ENCODE measurements at regions not wholly inside any gene's neighbourhood (a gene's known extent, or its start where the extent isn't known, plus 50 kb on each side); places are given as distances from the start of the nearest gene placed in this dataset.

DNA sequence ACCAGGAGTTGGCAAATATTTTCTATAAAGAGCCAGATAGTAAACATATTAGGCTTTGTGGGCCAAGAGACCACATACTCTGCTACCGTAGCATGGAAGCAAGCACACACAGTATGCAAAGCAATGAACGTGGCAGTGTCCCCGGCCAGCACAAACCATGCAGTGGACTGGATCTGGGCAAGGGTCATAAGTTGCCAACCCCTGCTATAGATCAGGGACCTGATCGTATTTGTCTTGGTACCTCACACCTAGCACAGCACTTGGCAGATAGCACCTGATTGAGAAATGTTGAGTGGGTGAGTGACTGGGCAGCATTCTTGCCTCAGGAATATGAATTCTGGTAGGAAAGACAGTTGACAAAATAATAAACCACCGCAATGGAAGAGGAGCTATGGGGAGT is 331.9 kb downstream of the FGFR2 start:
- no peaks in the 10 kb centered on the region for H3K4me1 Mint-ChIP-seq (ENCODE audit: unreplicated experiment)
- DNase-seq (ENCODE audit: extremely low spot score, unreplicated experiment) = no peak
- H3K4me3 Mint-ChIP-seq (ENCODE audit: unreplicated experiment) = no peak overlapping the region
- peaks cover 13% of the 10 kb centered on the region for H3K27me3 Mint-ChIP-seq (ENCODE audit: unreplicated experiment)
- no peak overlapping the region for H3K27ac Mint-ChIP-seq (ENCODE audit: unreplicated experiment)
- TF ChIP-seq, protein P1, sequence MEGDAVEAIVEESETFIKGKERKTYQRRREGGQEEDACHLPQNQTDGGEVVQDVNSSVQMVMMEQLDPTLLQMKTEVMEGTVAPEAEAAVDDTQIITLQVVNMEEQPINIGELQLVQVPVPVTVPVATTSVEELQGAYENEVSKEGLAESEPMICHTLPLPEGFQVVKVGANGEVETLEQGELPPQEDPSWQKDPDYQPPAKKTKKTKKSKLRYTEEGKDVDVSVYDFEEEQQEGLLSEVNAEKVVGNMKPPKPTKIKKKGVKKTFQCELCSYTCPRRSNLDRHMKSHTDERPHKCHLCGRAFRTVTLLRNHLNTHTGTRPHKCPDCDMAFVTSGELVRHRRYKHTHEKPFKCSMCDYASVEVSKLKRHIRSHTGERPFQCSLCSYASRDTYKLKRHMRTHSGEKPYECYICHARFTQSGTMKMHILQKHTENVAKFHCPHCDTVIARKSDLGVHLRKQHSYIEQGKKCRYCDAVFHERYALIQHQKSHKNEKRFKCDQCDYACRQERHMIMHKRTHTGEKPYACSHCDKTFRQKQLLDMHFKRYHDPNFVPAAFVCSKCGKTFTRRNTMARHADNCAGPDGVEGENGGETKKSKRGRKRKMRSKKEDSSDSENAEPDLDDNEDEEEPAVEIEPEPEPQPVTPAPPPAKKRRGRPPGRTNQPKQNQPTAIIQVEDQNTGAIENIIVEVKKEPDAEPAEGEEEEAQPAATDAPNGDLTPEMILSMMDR (IDR thresholded peaks at IDR 0.05) = no peak
- no peaks in the 10 kb centered on the region for H3K9me3 Mint-ChIP-seq (ENCODE audit: unreplicated experiment)
- H3K36me3 Mint-ChIP-seq (ENCODE audit: unreplicated experiment) = no peaks in the 10 kb centered on the region

DNA sequence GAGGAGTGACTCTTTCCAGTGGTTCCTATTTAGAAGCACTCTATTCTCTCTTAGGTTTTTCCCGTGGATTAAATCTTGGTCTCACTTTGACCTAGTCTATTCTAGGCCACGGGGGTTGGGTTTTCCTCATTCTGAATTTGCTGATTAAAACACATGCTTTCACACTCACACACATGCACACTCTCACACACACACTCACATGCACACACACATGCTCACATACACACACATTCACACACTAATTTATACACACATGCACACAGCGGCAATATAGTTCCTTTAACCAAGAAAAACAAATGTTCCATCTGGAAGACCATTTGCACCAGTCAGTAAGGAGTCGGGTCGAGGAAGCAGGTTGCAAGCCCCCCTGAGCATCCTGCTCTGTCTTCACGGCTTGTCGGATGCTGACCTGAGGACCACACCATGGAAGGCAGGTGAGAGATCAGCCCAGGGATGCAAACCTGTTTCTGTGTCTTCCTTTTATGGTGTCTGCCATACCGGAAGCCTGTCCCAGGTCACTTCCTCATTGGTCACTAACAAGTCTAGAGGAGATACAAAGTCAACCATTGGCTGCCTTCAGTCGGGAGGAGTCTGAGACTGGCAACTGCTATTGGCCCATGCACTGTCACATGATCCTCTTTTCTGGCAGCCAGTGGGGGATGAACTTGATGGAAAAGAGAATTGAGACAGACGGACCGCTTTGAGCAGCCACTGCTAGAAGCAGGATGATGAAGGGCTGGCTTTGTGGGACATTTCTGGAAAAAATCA is 330.8 kb downstream of the FGFR2 start:
- H3K27me3 Mint-ChIP-seq (ENCODE audit: unreplicated experiment) = peaks cover 13% of the 10 kb centered on the region
- H3K27ac Mint-ChIP-seq (ENCODE audit: unreplicated experiment) = no peak overlapping the region
- H3K36me3 Mint-ChIP-seq (ENCODE audit: unreplicated experiment) = no peaks in the 10 kb centered on the region
- no peaks in the 10 kb centered on the region for H3K4me1 Mint-ChIP-seq (ENCODE audit: unreplicated experiment)
- no peak for DNase-seq (ENCODE audit: extremely low spot score, unreplicated experiment)
- H3K4me3 Mint-ChIP-seq (ENCODE audit: unreplicated experiment) = no peak overlapping the region
- TF ChIP-seq, protein P1 (IDR thresholded peaks at IDR 0.05) = no peak
- no peaks in the 10 kb centered on the region for H3K9me3 Mint-ChIP-seq (ENCODE audit: unreplicated experiment)

DNA sequence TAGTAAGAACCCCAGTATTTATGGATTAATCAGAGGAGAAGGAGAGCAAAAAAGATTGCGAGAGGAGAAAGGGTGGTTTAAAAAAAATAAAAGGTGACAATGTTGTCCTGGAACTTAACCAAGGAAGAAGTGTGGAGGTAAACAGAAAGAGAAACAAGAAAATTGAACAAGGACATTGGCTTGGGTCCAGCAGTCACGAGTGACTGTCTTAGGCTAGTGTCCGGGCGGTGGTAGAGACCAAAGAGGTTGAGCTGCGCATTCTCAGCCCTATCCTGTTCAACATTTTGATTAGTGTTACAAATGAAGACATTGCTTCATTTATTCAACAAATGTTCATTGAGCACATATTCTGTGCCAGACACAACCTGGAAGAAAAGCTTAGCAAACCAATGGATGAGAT is 329.9 kb downstream of the FGFR2 start:
- no peaks in the 10 kb centered on the region for H3K9me3 Mint-ChIP-seq (ENCODE audit: unreplicated experiment)

DNA sequence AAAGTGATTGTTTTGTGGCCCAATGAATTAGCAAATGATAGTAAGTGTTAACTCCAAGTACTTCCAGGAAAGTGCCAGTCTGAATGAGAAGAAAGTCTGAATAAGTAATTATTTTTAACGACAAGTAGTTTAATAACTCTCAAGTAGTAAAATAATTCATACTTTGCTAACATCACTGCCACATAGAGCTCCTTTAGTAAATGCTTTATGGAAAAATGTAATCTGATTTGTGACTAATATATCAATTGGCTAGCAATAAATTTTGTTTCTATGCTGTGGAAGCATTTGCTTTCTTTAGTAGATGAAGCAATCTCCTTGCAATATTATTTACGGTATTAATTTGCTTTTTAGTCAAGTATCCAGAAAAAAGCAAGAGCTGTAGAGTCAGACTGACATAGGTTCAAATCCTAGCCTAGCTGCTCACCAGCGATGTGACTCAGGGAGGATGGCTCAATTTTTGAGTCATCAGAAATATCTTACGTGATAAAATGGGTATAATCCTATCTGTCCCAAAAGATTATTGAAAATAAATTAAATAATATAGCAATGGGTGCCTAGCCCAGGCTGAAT is 329.3 kb downstream of the FGFR2 start:
- H3K9me3 Mint-ChIP-seq (ENCODE audit: unreplicated experiment) = no peaks in the 10 kb centered on the region
- TF ChIP-seq, protein P1 (IDR thresholded peaks at IDR 0.05) = no peak
- no peaks in the 10 kb centered on the region for H3K36me3 Mint-ChIP-seq (ENCODE audit: unreplicated experiment)
- DNase-seq (ENCODE audit: extremely low spot score, unreplicated experiment) = no peak
- no peak overlapping the region for H3K27ac Mint-ChIP-seq (ENCODE audit: unreplicated experiment)
- H3K4me1 Mint-ChIP-seq (ENCODE audit: unreplicated experiment) = no peaks in the 10 kb centered on the region
- H3K27me3 Mint-ChIP-seq (ENCODE audit: unreplicated experiment) = peaks cover 13% of the 10 kb centered on the region
- H3K4me3 Mint-ChIP-seq (ENCODE audit: unreplicated experiment) = no peak overlapping the region

More for the DNA sequence above, 329.9 kb downstream of the FGFR2 start:
- no peak overlapping the region for H3K4me3 Mint-ChIP-seq (ENCODE audit: unreplicated experiment)
- H3K4me1 Mint-ChIP-seq (ENCODE audit: unreplicated experiment) = no peaks in the 10 kb centered on the region
- no peaks in the 10 kb centered on the region for H3K36me3 Mint-ChIP-seq (ENCODE audit: unreplicated experiment)
- TF ChIP-seq, protein P1 (IDR thresholded peaks at IDR 0.05) = no peak
- no peak overlapping the region for H3K27ac Mint-ChIP-seq (ENCODE audit: unreplicated experiment)
- peaks cover 13% of the 10 kb centered on the region for H3K27me3 Mint-ChIP-seq (ENCODE audit: unreplicated experiment)
- no peak for DNase-seq (ENCODE audit: extremely low spot score, unreplicated experiment)

DNA sequence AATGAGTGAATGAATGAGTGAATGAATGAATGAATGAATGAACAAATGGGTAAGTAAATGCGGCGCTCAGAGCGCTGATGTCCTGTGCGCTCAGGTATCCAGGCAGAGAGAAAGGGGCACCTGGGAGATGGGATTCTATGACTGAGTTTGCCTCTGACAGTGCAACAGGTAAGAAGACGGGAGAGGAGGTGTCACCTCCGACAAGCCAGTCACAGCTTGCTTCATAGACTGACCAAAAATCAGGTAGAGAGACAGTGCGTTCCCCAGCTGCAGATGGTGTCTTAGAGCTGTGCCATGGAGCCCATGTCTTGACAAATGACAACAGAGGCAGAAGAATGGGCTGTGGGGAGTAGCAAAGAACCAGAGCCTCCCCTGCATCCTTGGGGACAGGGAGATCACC is 327.3 kb downstream of the FGFR2 start:
- H3K9me3 Mint-ChIP-seq (ENCODE audit: unreplicated experiment) = no peaks in the 10 kb centered on the region

More for the DNA sequence above, 327.3 kb downstream of the FGFR2 start:
- H3K27ac Mint-ChIP-seq (ENCODE audit: unreplicated experiment) = no peak overlapping the region
- TF ChIP-seq, protein P1 (IDR thresholded peaks at IDR 0.05) = no peak
- H3K27me3 Mint-ChIP-seq (ENCODE audit: unreplicated experiment) = peaks cover 16% of the 10 kb centered on the region
- H3K4me1 Mint-ChIP-seq (ENCODE audit: unreplicated experiment) = no peaks in the 10 kb centered on the region
- DNase-seq (ENCODE audit: extremely low spot score, unreplicated experiment) = no peak
- H3K4me3 Mint-ChIP-seq (ENCODE audit: unreplicated experiment) = no peak overlapping the region
- H3K36me3 Mint-ChIP-seq (ENCODE audit: unreplicated experiment) = no peaks in the 10 kb centered on the region
